HepG2 (cell line): ENCODE measurements at regions not wholly inside any gene's neighbourhood (a gene's known extent, or its start where the extent isn't known, plus 50 kb on each side); places are given as distances from the start of the nearest gene placed in this dataset.

Source experiments
- AGO1 ChIP-seq: fragments of 200-400 bp; formaldehyde crosslinking; IDR thresholded peaks from 2 replicates; pipeline ENCODE4 v1.6.1; 2017; ENCODE audit warnings: mild to moderate bottlenecking, low read depth, low read length, moderate library complexity; ENCODE audit not compliant: poor library complexity, severe bottlenecking
- ARNT2 ChIP-seq: sonication (generic); formaldehyde crosslinking; IDR thresholded peaks from 2 replicates; pipeline ENCODE4 v1.8.0; 2022; ENCODE audit warnings: mild to moderate bottlenecking, low read depth, missing genetic modification reagents, moderate library complexity
- CC2D1A ChIP-seq: sonication (generic); formaldehyde crosslinking; IDR thresholded peaks from 2 replicates; pipeline ENCODE4 v1.8.1; 2023; ENCODE audit warnings: mild to moderate bottlenecking, missing genetic modification reagents
- CEBPB ChIP-seq: IDR thresholded peaks from 2 replicates; pipeline ENCODE4 v1.6.1; 2011; ENCODE audit warnings: low read depth, low read length, improper control_type of control experiment, borderline replicate concordance
- ETV6 ChIP-seq: sonication (generic); formaldehyde crosslinking; conservative IDR thresholded peaks from 2 replicates; pipeline ENCODE4 v1.4.0; 2020; ENCODE audit warnings: missing genetic modification reagents
- FOXO1 ChIP-seq: sonication (generic); formaldehyde crosslinking; IDR thresholded peaks from 2 replicates; pipeline ENCODE4 v1.4.0; 2020; ENCODE audit warnings: missing genetic modification reagents
- HOXD1 ChIP-seq: sonication (generic); formaldehyde crosslinking; IDR thresholded peaks from 2 replicates; pipeline ENCODE4 v1.5.0; 2020; ENCODE audit warnings: missing genetic modification reagents
- KLF13 ChIP-seq: sonication (generic); formaldehyde crosslinking; IDR thresholded peaks from 2 replicates; pipeline ENCODE4 v1.4.0; 2020; ENCODE audit warnings: mild to moderate bottlenecking, missing genetic modification reagents
- MTF2 ChIP-seq: sonication (generic); formaldehyde crosslinking; IDR thresholded peaks from 2 replicates; pipeline ENCODE4 v1.5.0; 2020; ENCODE audit warnings: missing genetic modification reagents, borderline replicate concordance
- NAIF1 ChIP-seq: sonication (generic); formaldehyde crosslinking; IDR thresholded peaks from 2 replicates; pipeline ENCODE4 v1.5.0; 2020; ENCODE audit warnings: mild to moderate bottlenecking, missing genetic modification reagents, borderline replicate concordance
- PRPF4 ChIP-seq: fragments of 200-400 bp; formaldehyde crosslinking; IDR thresholded peaks from 2 replicates; pipeline ENCODE4 v1.6.1; 2016; ENCODE audit warnings: low read length, low read depth; ENCODE audit not compliant: poor library complexity, severe bottlenecking
- RFX5 ChIP-seq: IDR thresholded peaks from 2 replicates; pipeline ENCODE4 v1.6.1; 2011; ENCODE audit warnings: low read depth, low read length, improper control_type of control experiment
- SETDB1 ChIP-seq: sonication (generic); formaldehyde crosslinking; IDR thresholded peaks from 2 replicates; pipeline ENCODE4 v1.5.1; 2020; ENCODE audit warnings: missing genetic modification reagents, mild to moderate bottlenecking, borderline replicate concordance
- SRF ChIP-seq: IDR thresholded peaks from 2 replicates; pipeline ENCODE4 v1.6.1; 2011; ENCODE audit warnings: mild to moderate bottlenecking, low read depth, low read length, moderate library complexity
- SRSF1 ChIP-seq: fragments of 200-400 bp; formaldehyde crosslinking; optimal IDR thresholded peaks from 2 replicates; pipeline ENCODE3; 2017; ENCODE audit warnings: mild to moderate bottlenecking, low read depth, low read length, moderate library complexity
- TOE1 ChIP-seq: sonication (generic); formaldehyde crosslinking; IDR thresholded peaks from 2 replicates; pipeline ENCODE4 v1.4.0; 2020; ENCODE audit warnings: mild to moderate bottlenecking, missing genetic modification reagents
- TRIM24 ChIP-seq: sonication (generic); formaldehyde crosslinking; IDR thresholded peaks from 2 replicates; pipeline ENCODE4 v1.8.0; 2022; ENCODE audit warnings: mild to moderate bottlenecking, missing genetic modification reagents
- YEATS4 ChIP-seq: sonication (generic); formaldehyde crosslinking; IDR thresholded peaks from 2 replicates; pipeline ENCODE4 v1.4.0; 2020; ENCODE audit warnings: missing genetic modification reagents, borderline replicate concordance
- ZEB1 ChIP-seq: IDR thresholded peaks from 2 replicates; pipeline ENCODE4 v1.6.1; 2012; ENCODE audit warnings: mild to moderate bottlenecking, low read depth, inconsistent platforms; ENCODE audit not compliant: insufficient replicate concordance
- ZNF24 ChIP-seq: fragments of 450-650 bp; IDR thresholded peaks from 2 replicates; pipeline ENCODE4 v1.6.1; 2017; ENCODE audit warnings: antibody characterized with exemption, mild to moderate bottlenecking
- ZNF333 ChIP-seq: sonication (generic); formaldehyde crosslinking; IDR thresholded peaks from 2 replicates; pipeline ENCODE4 v1.4.0; 2020; ENCODE audit warnings: mild to moderate bottlenecking, missing genetic modification reagents, borderline replicate concordance
- ZNF430 ChIP-seq: sonication (generic); formaldehyde crosslinking; IDR thresholded peaks from 2 replicates; pipeline ENCODE4 v1.9.0; 2021; ENCODE audit warnings: mild to moderate bottlenecking, missing genetic modification reagents
- ZNF749 ChIP-seq: sonication (generic); formaldehyde crosslinking; IDR thresholded peaks from 2 replicates; pipeline ENCODE4 v1.8.0; 2022; ENCODE audit warnings: mild to moderate bottlenecking, missing genetic modification reagents, moderate library complexity, borderline replicate concordance
- TF ChIP-seq, protein P1 (sequence below): sonication (generic); formaldehyde crosslinking; conservative IDR thresholded peaks from 2 replicates; pipeline ENCODE4 v1.8.1; 2023; ENCODE audit warnings: missing genetic modification reagents
- TF ChIP-seq, protein P2 (sequence below): sonication (generic); formaldehyde crosslinking; IDR thresholded peaks from 2 replicates; pipeline ENCODE4 v1.5.1; 2020; ENCODE audit warnings: missing genetic modification reagents, mild to moderate bottlenecking, borderline replicate concordance
- TF ChIP-seq, protein P3 (sequence below): sonication (generic); formaldehyde crosslinking; IDR thresholded peaks from 2 replicates; pipeline ENCODE4 v1.8.1; 2023; ENCODE audit warnings: mild to moderate bottlenecking, missing genetic modification reagents, borderline replicate concordance
- TF ChIP-seq, protein P4 (sequence below): sonication (generic); formaldehyde crosslinking; IDR thresholded peaks from 2 replicates; pipeline ENCODE4 v1.4.0; 2020; ENCODE audit warnings: missing genetic modification reagents

DNA sequence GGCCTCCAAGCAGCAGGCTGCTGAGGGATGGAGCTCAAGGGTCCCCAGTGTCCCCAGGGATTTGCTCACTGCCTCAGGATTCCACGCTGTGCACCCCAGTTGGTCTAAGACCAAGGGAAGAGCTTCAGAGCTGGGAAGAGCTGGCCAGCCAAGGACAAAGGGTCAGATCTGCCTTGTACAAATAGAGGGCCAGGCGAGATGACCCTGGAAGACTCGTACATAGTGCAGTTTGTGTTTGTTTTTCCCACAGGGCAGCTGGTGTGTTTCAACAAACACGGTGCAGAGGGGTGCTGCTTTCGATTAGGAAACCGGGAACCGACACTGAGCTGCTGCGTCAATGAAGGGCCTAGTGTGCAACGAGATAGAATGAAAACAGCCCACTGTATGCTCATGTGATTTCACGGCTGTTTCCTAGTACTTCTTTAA, 56.1 kb upstream of the TRPM1 start (continued):
- TF ChIP-seq, protein P1, sequence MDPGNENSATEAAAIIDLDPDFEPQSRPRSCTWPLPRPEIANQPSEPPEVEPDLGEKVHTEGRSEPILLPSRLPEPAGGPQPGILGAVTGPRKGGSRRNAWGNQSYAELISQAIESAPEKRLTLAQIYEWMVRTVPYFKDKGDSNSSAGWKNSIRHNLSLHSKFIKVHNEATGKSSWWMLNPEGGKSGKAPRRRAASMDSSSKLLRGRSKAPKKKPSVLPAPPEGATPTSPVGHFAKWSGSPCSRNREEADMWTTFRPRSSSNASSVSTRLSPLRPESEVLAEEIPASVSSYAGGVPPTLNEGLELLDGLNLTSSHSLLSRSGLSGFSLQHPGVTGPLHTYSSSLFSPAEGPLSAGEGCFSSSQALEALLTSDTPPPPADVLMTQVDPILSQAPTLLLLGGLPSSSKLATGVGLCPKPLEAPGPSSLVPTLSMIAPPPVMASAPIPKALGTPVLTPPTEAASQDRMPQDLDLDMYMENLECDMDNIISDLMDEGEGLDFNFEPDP (CRISPR knock-in tag), result no peak
- TF ChIP-seq ZNF749 (CRISPR knock-in tag), result no peak
- TF ChIP-seq ZNF430 (CRISPR knock-in tag), result peak; percentile 86; the same call in 1 of the 2 replicates
- peak; percentile 68; the same call in 1 of the 2 replicates for TF ChIP-seq TOE1 (CRISPR knock-in tag)
- no peak for TF ChIP-seq ETV6 (CRISPR knock-in tag)
- TF ChIP-seq, protein P2, sequence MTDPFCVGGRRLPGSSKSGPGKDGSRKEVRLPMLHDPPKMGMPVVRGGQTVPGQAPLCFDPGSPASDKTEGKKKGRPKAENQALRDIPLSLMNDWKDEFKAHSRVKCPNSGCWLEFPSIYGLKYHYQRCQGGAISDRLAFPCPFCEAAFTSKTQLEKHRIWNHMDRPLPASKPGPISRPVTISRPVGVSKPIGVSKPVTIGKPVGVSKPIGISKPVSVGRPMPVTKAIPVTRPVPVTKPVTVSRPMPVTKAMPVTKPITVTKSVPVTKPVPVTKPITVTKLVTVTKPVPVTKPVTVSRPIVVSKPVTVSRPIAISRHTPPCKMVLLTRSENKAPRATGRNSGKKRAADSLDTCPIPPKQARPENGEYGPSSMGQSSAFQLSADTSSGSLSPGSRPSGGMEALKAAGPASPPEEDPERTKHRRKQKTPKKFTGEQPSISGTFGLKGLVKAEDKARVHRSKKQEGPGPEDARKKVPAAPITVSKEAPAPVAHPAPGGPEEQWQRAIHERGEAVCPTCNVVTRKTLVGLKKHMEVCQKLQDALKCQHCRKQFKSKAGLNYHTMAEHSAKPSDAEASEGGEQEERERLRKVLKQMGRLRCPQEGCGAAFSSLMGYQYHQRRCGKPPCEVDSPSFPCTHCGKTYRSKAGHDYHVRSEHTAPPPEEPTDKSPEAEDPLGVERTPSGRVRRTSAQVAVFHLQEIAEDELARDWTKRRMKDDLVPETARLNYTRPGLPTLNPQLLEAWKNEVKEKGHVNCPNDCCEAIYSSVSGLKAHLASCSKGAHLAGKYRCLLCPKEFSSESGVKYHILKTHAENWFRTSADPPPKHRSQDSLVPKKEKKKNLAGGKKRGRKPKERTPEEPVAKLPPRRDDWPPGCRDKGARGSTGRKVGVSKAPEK (CRISPR knock-in tag), result peak; percentile 65; the same call in 1 of the 2 replicates
- no peak for TF ChIP-seq SRF
- TF ChIP-seq CEBPB, result peak; percentile 83
- TF ChIP-seq, protein P3, sequence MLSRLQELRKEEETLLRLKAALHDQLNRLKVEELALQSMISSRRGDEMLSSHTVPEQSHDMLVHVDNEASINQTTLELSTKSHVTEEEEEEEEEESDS, result no peak
- no peak for TF ChIP-seq AGO1
- no peak for TF ChIP-seq ZNF24
- no peak for TF ChIP-seq MTF2 (CRISPR knock-in tag)
- TF ChIP-seq SRSF1, result no peak
- no peak for TF ChIP-seq KLF13 (CRISPR knock-in tag)
- no peak for TF ChIP-seq CC2D1A (CRISPR knock-in tag)
- peak; percentile 68; the same call in 1 of the 2 replicates for TF ChIP-seq YEATS4 (CRISPR knock-in tag)
- no peak for TF ChIP-seq ZEB1
- no peak for TF ChIP-seq ARNT2 (CRISPR knock-in tag)
- TF ChIP-seq HOXD1, result no peak; the same call in 1 of the 2 replicates
- no peak for TF ChIP-seq SETDB1 (CRISPR knock-in tag)
- no peak for TF ChIP-seq PRPF4
- no peak for TF ChIP-seq ZNF333 (CRISPR knock-in tag)
- TF ChIP-seq NAIF1 (CRISPR knock-in tag), result no peak
- peak; percentile 73; the same call in 1 of the 2 replicates for TF ChIP-seq TRIM24 (CRISPR knock-in tag)
- no peak for TF ChIP-seq RFX5
- TF ChIP-seq FOXO1, result peak; percentile 99
- TF ChIP-seq, protein P4, sequence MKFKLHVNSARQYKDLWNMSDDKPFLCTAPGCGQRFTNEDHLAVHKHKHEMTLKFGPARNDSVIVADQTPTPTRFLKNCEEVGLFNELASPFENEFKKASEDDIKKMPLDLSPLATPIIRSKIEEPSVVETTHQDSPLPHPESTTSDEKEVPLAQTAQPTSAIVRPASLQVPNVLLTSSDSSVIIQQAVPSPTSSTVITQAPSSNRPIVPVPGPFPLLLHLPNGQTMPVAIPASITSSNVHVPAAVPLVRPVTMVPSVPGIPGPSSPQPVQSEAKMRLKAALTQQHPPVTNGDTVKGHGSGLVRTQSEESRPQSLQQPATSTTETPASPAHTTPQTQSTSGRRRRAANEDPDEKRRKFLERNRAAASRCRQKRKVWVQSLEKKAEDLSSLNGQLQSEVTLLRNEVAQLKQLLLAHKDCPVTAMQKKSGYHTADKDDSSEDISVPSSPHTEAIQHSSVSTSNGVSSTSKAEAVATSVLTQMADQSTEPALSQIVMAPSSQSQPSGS (CRISPR knock-in tag), result peak; percentile 90
